ENCODE measurements at regions not wholly inside any gene's neighbourhood (a gene's known extent, or its start where the extent isn't known, plus 50 kb on each side); places are given as distances from the start of the nearest gene placed in this dataset.
"Not testable (repeated sequence)": the region's sequence is repeated elsewhere in the genome, so short reads cannot be mapped to it uniquely, and the experiment has no call there.

DNA sequence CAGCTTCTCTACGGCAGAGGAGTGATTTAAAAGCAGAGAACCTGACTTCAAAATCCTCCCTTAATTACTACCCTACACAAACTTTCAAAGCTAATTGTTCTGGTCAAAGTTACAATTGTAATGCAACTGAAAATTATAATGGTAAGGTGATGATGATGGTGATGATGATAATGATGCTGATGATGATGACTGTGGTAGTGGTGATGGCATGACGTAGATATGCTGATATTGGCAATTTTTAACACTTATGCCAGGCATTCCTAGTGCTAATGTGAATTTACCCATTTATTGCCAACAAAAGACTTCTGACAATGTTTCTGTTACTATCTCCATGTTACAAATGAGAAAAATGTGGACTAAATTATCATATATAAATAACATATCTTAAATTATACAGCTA is 1831.1 kb downstream of the LRRC4C start:
- Histone ChIP-seq H3K9me3 (replicated peaks; ENCODE audit: control insufficient read depth, insufficient read depth, low read length) (no peaks in the 10 kb centered on the region), H3K4me2 (ENCODE audit: control insufficient read depth, insufficient read depth) (no peak overlapping the region), H4K20me1 (ENCODE audit: control insufficient read depth, insufficient read depth) (no peaks in the 10 kb centered on the region), H3K4me3 (no peak overlapping the region), H3K79me2 (ENCODE audit: control insufficient read depth, insufficient read depth, low read length) (no peaks in the 10 kb centered on the region), H2AFZ (ENCODE audit: control insufficient read depth, low read depth, low read length) (no peak overlapping the region), H3K4me1 (ENCODE audit: control insufficient read depth, insufficient read depth, low read length) (no peaks in the 10 kb centered on the region), H3K36me3 (ENCODE audit: control insufficient read depth in 2 of 2, insufficient read depth in 2 of 2, low read length in 1 of 2) (no peaks in the 10 kb centered on the region), H3K9ac (ENCODE audit: control insufficient read depth, insufficient read depth, low read length) (no peak overlapping the region), H3K27ac (ENCODE audit: control insufficient read depth, insufficient read depth) (no peak overlapping the region), H3K27me3 (replicated peaks in 1 of 2; ENCODE audit: control insufficient read depth in 2 of 2, insufficient read depth in 2 of 2, low read length in 1 of 2) (no peaks in the 10 kb centered on the region)
- intact Hi-C loops (cut with micrococcal nuclease; ENCODE audit: unreplicated experiment) = no loop called here
- no TSS peak for BruUV-seq (replicated peaks)
- in situ Hi-C loops (cut with MboI) = no loop called here
- ChIA-PET SMC1A (ENCODE audit: uncharacterized antibody, unreplicated experiment) (interaction anchor here (1.7 kb wide), 1 partner anchor 13 kb away, joined by 4 read pairs; no protein-coding TSS in a partner anchor), RAD21 (ENCODE audit: unreplicated experiment) (interaction anchor here (0.6 kb wide), 1 partner anchor 769 kb away, joined by 3 read pairs; no protein-coding TSS in a partner anchor), CTCF (interaction anchor here (1.1 to 1.2 kb wide), 2 partner anchors 22 to 61 kb away, joined by 3 read pairs; no protein-coding TSS in a partner anchor), POLR2A (no interaction called here)
- no peak for TF ChIP-seq ZNF207 (IDR thresholded peaks at IDR 0.05; ENCODE audit: borderline replicate concordance)
- no peak for FAIRE-seq
- no peak for DNase-seq (ENCODE audit: low read depth, low spot score)
- ATAC-seq = no peak
- 0% methylated on average over 2 of the region's 2 CpGs for WGBS (ENCODE audit: insufficient coverage, insufficient replicate concordance, low lambda C conversion rate, missing lambda C conversion rate)

DNA sequence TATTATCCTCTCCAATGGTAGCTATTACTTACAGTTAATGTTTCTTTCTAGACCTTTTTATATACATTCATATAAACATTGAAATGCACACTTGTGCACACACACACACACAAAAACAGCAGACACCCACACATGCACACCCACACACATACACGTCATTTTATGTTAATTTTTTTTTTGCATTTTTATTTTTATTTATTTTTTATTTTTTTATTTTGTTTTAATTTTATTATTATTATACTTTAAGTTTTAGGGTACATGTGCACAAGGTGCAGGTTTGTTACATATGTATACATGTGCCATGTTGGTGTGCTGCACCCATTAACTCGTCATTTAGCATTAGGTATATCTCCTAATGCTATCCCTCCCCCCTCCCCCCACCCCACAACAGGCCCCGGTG is 1839.1 kb downstream of the LRRC4C start:
- SMC1A ChIA-PET (ENCODE audit: uncharacterized antibody, unreplicated experiment); intact Hi-C loops (cut with micrococcal nuclease; ENCODE audit: unreplicated experiment); BruUV-seq (replicated peaks); H3K9me3 ChIP-seq (replicated peaks; ENCODE audit: control insufficient read depth, insufficient read depth, low read length); ATAC-seq; H3K4me1 ChIP-seq (ENCODE audit: control insufficient read depth, insufficient read depth, low read length); CTCF ChIA-PET; RAD21 ChIA-PET (ENCODE audit: unreplicated experiment); DNase-seq (ENCODE audit: low read depth, low spot score); H3K4me3 ChIP-seq; POLR2A ChIA-PET; in situ Hi-C loops (cut with MboI); H3K27ac ChIP-seq (ENCODE audit: control insufficient read depth, insufficient read depth); H3K9ac ChIP-seq (ENCODE audit: control insufficient read depth, insufficient read depth, low read length); H2AFZ ChIP-seq (ENCODE audit: control insufficient read depth, low read depth, low read length); FAIRE-seq; H3K36me3 ChIP-seq (ENCODE audit: control insufficient read depth in 2 of 2, insufficient read depth in 2 of 2, low read length in 1 of 2); H3K79me2 ChIP-seq (ENCODE audit: control insufficient read depth, insufficient read depth, low read length); H3K27me3 ChIP-seq (replicated peaks in 1 of 2; ENCODE audit: control insufficient read depth in 2 of 2, insufficient read depth in 2 of 2, low read length in 1 of 2); H4K20me1 ChIP-seq (ENCODE audit: control insufficient read depth, insufficient read depth); H3K4me2 ChIP-seq (ENCODE audit: control insufficient read depth, insufficient read depth): not testable (repeated sequence)
- WGBS (ENCODE audit: insufficient coverage, insufficient replicate concordance, low lambda C conversion rate, missing lambda C conversion rate) = 0% methylated on average over 1 of the region's 3 CpGs
